Endodermal cell (in vitro differentiated cells): ENCODE measurements at regions not wholly inside any gene's neighbourhood (a gene's known extent, or its start where the extent isn't known, plus 50 kb on each side); places are given as distances from the start of the nearest gene placed in this dataset.

Experiments
- DNase-seq: peaks from one replicate; pipeline ENCODE4 v3.0.0-alpha.2; 2017
- H3K27ac ChIP-seq: 2 replicates; pipeline ENCODE4 v1.5.1; 2013; ENCODE audit warnings: mild to moderate bottlenecking, low read depth, low read length, moderate library complexity
- H3K27me3 ChIP-seq: 2 replicates; pipeline ENCODE4 v1.6.1; 2013; ENCODE audit warnings: mild to moderate bottlenecking, low read length, moderate library complexity; ENCODE audit not compliant: insufficient read depth, control insufficient read depth, poor library complexity, severe bottlenecking
- H3K36me3 ChIP-seq: 2 replicates; pipeline ENCODE4 v1.7.0; 2013; ENCODE audit warnings: mild to moderate bottlenecking, low read length, moderate library complexity; ENCODE audit not compliant: control insufficient read depth, insufficient read depth
- H3K4me1 ChIP-seq: one replicate; pipeline ENCODE4 v1.7.0; 2013; ENCODE audit warnings: low read length; ENCODE audit not compliant: control insufficient read depth, insufficient read depth
- H3K4me3 ChIP-seq: 2 replicates; pipeline ENCODE4 v1.5.1; 2013; ENCODE audit warnings: mild to moderate bottlenecking, low read length, moderate library complexity
- H3K9ac ChIP-seq: 2 replicates; pipeline ENCODE4 v1.6.1; 2013; ENCODE audit warnings: mild to moderate bottlenecking, low read length, moderate library complexity; ENCODE audit not compliant: poor library complexity, severe bottlenecking; ENCODE audit errors: extremely low read depth
- H3K9me3 ChIP-seq: 2 replicates; pipeline ENCODE4 v1.6.1; 2013; ENCODE audit warnings: mild to moderate bottlenecking, low read length, moderate library complexity; ENCODE audit not compliant: control insufficient read depth
- H3K27ac Mint-ChIP-seq: 2 replicates; pipeline ENCODE4 v1.8.0; 2020; ENCODE audit warnings: mixed read lengths
- H3K27me3 Mint-ChIP-seq: 2 replicates; pipeline ENCODE4 v1.8.0; 2021; ENCODE audit warnings: mild to moderate bottlenecking, mixed read lengths; ENCODE audit not compliant: insufficient read depth
- H3K36me3 Mint-ChIP-seq: 2 replicates; pipeline ENCODE4 v1.8.0; 2020; ENCODE audit warnings: low read depth, mixed read lengths
- H3K4me1 Mint-ChIP-seq: 2 replicates; pipeline ENCODE4 v1.8.0; 2020; ENCODE audit warnings: mixed read lengths
- H3K4me3 Mint-ChIP-seq: 2 replicates; pipeline ENCODE4 v1.8.0; 2020; ENCODE audit warnings: mild to moderate bottlenecking, moderate library complexity, mixed read lengths
- H3K9me3 Mint-ChIP-seq: 2 replicates; pipeline ENCODE4 v1.8.0; 2020; ENCODE audit warnings: mild to moderate bottlenecking, mixed read lengths
- CTCF ChIP-seq: fragments of 200-600 bp; sonication (generic); conservative IDR thresholded peaks from 2 replicates; pipeline ENCODE4 v1.5.0; 2021; ENCODE audit warnings: antibody characterized with exemption, mild to moderate bottlenecking
- WGBS, 2 experiments: methylation state at CpG; one replicate each; pipeline versions ENCODE4 v1.1.5 to v1.1.7; 2013; ENCODE audit warnings: missing lambda C conversion rate in 2 of 2, mixed read lengths in 1 of 2; ENCODE audit not compliant: insufficient coverage in 1 of 2, insufficient read length in 1 of 2; 5-methylcytosine and 5-hydroxymethylcytosine counted together

GRCh38 chr7:130872756-130873448 lies 138.9 kb upstream of the KLF14 start:
- no peaks in the 10 kb centered on the region for H3K9me3 ChIP-seq
- H3K27me3 ChIP-seq = no peaks in the 10 kb centered on the region
- WGBS, 2 experiments = 93 to 100% methylated on average over 3 to 8 of the region's 8 CpGs
- Mint-ChIP-seq H3K36me3 (no peaks in the 10 kb centered on the region), H3K4me1 (peaks cover 6% of the 10 kb centered on the region), H3K27ac (no peak overlapping the region), H3K27me3 (no peaks in the 10 kb centered on the region), H3K4me3 (no peak overlapping the region), H3K9me3 (no peaks in the 10 kb centered on the region)
- no peak overlapping the region for H3K9ac ChIP-seq
- no peaks in the 10 kb centered on the region for H3K4me1 ChIP-seq
- H3K27ac ChIP-seq = no peak overlapping the region
- no peak for TF ChIP-seq CTCF
- no peaks in the 10 kb centered on the region for H3K36me3 ChIP-seq
- H3K4me3 ChIP-seq = no peak overlapping the region
- no peak for DNase-seq

- Mint-ChIP-seq H3K9me3 (no peaks in the 10 kb centered on the region), H3K4me3 (no peak overlapping the region), H3K27me3 (no peaks in the 10 kb centered on the region), H3K27ac (peak overlapping the region; percentile 11), H3K4me1 (peaks cover 11% of the 10 kb centered on the region), H3K36me3 (no peaks in the 10 kb centered on the region)
- no peak for DNase-seq
- Histone ChIP-seq H3K9me3 (no peaks in the 10 kb centered on the region), H3K27me3 (no peaks in the 10 kb centered on the region), H3K4me1 (peaks cover 4% of the 10 kb centered on the region), H3K36me3 (no peaks in the 10 kb centered on the region), H3K27ac (no peak overlapping the region), H3K4me3 (no peak overlapping the region), H3K9ac (no peak overlapping the region)
- WGBS, 2 experiments = 83 to 92% methylated on average over 5 to 6 of the region's 6 CpGs
- TF ChIP-seq CTCF = no peak
Measured at GRCh38 chr7:130874071-130874915, 140.3 kb upstream of the KLF14 start.

- H3K4me1 ChIP-seq = peaks cover 5% of the 10 kb centered on the region
- no peaks in the 10 kb centered on the region for H3K36me3 ChIP-seq
- H3K36me3 Mint-ChIP-seq = no peaks in the 10 kb centered on the region
Measured at GRCh38 chr7:130875265-130875741, 141.3 kb upstream of the KLF14 start.

More at GRCh38 chr7:130875265-130875741, 141.3 kb upstream of the KLF14 start:
- H3K9me3 Mint-ChIP-seq = no peaks in the 10 kb centered on the region
- H3K27ac ChIP-seq = no peak overlapping the region
- DNase-seq = peak; percentile 93
- peak overlapping the region; percentile 27 for H3K27ac Mint-ChIP-seq
- no peaks in the 10 kb centered on the region for H3K9me3 ChIP-seq
- H3K27me3 ChIP-seq = no peaks in the 10 kb centered on the region
- no peak overlapping the region for H3K4me3 ChIP-seq
- peaks cover 11% of the 10 kb centered on the region for H3K4me1 Mint-ChIP-seq
- H3K4me3 Mint-ChIP-seq = no peak overlapping the region
- H3K27me3 Mint-ChIP-seq = no peaks in the 10 kb centered on the region
- peak; percentile 95 for TF ChIP-seq CTCF
- 18 to 21% methylated on average over 3 to 4 of the region's 6 CpGs for WGBS, 2 experiments
- H3K9ac ChIP-seq = no peak overlapping the region
